Activated T-helper 1 cell treated with anti-CD3 and anti-CD28 coated beads, Interleukin-12 subunit alpha, Interleukin-12 subunit beta, Interleukin-2, Interleukin-4 antibody, amounts not matched to agents 30 ng/mL and 10 ng/mL and 1 ng/mL, durations not matched to agents 14 hours and 24 hours and 36 hours (primary cell): ENCODE measurements at regions not wholly inside any gene's neighbourhood (a gene's known extent, or its start where the extent isn't known, plus 50 kb on each side); places are given as distances from the start of the nearest gene placed in this dataset.
"Not testable (repeated sequence)": the region's sequence is repeated elsewhere in the genome, so short reads cannot be mapped to it uniquely, and the experiment has no call there.

Source experiments
- DNase-seq: peaks from one replicate; pipeline ENCODE4 v3.0.0; 2021; ENCODE audit warnings: low spot score
- H3K27ac Mint-ChIP-seq: one replicate; pipeline ENCODE4 v1.8.0; 2021; ENCODE audit warnings: mild to moderate bottlenecking, mixed read lengths
- H3K27me3 Mint-ChIP-seq: one replicate; pipeline ENCODE4 v1.8.0; 2022; ENCODE audit warnings: mild to moderate bottlenecking, moderate library complexity, mixed read lengths; ENCODE audit not compliant: insufficient read depth
- H3K36me3 Mint-ChIP-seq: one replicate; pipeline ENCODE4 v1.8.0; 2021; ENCODE audit warnings: low read depth, mixed read lengths
- H3K4me1 Mint-ChIP-seq: one replicate; pipeline ENCODE4 v1.8.0; 2021; ENCODE audit warnings: low read depth, mixed read lengths
- H3K4me3 Mint-ChIP-seq: one replicate; pipeline ENCODE4 v1.8.0; 2021; ENCODE audit warnings: mild to moderate bottlenecking, moderate library complexity, mixed read lengths
- H3K9me3 Mint-ChIP-seq: one replicate; pipeline ENCODE4 v1.8.0; 2021; ENCODE audit warnings: mixed read lengths
- intact Hi-C: fragments of 100-400 bp; cut with micrococcal nuclease; formaldehyde crosslinking; loops from one replicate; pipeline ENCODE4 v1.15.1; 2024

DNA sequence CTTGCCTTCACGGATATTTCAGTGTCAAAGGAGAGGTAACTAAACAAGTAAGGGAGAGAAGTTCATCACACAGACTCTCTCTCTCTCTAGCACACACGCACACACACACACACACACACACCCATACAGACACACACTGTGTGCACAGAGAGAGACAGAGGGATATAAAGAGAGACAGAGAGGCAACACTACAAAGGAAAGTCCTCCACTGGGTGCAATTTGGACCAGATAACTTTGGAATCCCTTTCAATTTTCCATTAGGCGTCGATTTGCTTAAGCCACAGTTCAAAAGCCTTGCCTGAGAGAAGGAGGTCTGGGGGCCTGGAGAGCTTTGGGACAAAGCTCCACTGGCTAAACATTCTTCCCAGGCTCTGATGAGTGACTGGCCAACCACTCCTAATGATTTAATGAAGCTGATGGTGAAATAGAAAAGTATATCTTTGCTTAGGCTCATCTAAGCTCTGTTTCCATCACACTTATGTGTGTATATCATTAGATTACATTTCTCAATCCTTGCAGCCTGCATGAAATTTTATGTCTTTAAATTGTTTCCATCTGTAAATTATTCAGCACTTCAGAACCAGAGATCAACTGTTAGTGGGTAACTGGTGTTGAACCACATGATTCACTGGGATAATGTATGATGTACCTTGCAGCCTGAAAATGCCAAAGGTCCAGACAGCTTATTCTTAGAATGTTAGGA is 180.8 kb downstream of the MAGEB17 start:
- H3K36me3 Mint-ChIP-seq, result no peaks in the 10 kb centered on the region
- H3K27ac Mint-ChIP-seq, result no peak overlapping the region
- no peak for DNase-seq
- intact Hi-C loops, result no loop called here
- peaks cover 6% of the 10 kb centered on the region for H3K27me3 Mint-ChIP-seq
- H3K4me1 Mint-ChIP-seq, result no peaks in the 10 kb centered on the region
- no peak overlapping the region for H3K4me3 Mint-ChIP-seq
- no peaks in the 10 kb centered on the region for H3K9me3 Mint-ChIP-seq

DNA sequence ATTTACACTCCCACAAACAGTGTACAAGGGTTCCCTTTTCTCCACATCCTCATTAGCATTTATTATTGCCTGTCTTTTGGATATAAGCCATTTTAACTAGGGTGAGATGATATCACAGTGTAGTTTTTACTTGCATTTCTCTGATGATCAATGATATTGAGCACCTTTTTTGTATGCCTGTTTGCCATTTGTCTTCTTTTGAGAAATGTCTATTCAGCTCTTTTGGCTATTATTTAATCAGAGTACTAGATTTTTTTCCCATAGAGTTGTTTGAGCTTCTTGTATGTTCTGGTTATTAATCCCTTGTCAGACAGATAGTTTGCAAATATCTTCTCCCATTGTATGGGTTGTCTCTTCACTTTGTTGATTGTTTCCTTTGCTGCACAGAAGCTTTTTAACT is 190.6 kb downstream of the MAGEB17 start:
- H3K4me3 Mint-ChIP-seq, result no peak overlapping the region
- no peaks in the 10 kb centered on the region for H3K36me3 Mint-ChIP-seq
- intact Hi-C loops, result no loop called here
- no peaks in the 10 kb centered on the region for H3K4me1 Mint-ChIP-seq
- no peaks in the 10 kb centered on the region for H3K27me3 Mint-ChIP-seq
- no peaks in the 10 kb centered on the region for H3K9me3 Mint-ChIP-seq
- no peak for DNase-seq
- H3K27ac Mint-ChIP-seq, result no peak overlapping the region

DNA sequence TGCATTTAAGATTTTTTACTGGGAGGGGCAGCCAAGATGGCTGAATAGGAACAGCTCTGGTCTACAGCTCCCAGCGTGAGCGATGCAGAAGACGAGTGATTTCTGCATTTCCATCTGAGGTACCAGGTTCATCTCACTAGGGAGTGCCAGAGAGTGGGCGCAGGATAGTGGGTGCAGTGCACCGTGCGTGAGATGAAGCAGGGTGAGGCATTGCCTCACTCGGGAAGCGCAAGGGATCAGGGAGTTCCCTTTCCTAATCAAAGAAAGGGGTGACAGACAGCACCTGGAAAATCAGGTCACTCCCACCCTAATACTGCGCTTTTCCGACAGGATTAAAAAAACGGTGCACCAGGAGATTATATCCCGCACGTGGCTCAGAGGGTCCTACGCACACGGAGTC is 192.8 kb downstream of the MAGEB17 start:
- H3K27ac Mint-ChIP-seq, H3K4me1 Mint-ChIP-seq, H3K27me3 Mint-ChIP-seq, intact Hi-C loops, H3K36me3 Mint-ChIP-seq, H3K4me3 Mint-ChIP-seq, DNase-seq, H3K9me3 Mint-ChIP-seq: not testable (repeated sequence)

DNA sequence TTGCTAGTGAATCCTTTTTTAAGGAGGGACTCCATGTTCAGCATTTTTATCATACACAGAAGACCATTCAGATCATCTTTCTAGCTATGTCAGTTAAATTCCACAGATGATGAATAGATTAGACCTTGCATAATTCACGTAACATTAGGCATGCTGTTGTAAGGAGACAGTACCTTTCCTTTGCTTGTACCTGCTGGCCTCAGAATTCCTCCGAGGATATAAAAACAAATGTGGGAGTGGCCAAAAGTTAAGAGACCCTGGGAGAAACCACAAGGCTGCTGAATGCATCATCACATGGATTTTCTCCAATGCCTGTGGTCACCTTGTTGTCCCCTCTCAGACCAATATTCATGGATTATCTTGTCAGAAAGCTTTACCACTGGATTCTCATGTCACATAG is 201.4 kb downstream of the MAGEB17 start:
- no peak overlapping the region for H3K4me3 Mint-ChIP-seq
- H3K4me1 Mint-ChIP-seq, result no peaks in the 10 kb centered on the region
- DNase-seq, result no peak
- intact Hi-C loops, result no loop called here
- no peaks in the 10 kb centered on the region for H3K9me3 Mint-ChIP-seq
- H3K27ac Mint-ChIP-seq, result no peak overlapping the region
- H3K36me3 Mint-ChIP-seq, result no peaks in the 10 kb centered on the region
- no peaks in the 10 kb centered on the region for H3K27me3 Mint-ChIP-seq

DNA sequence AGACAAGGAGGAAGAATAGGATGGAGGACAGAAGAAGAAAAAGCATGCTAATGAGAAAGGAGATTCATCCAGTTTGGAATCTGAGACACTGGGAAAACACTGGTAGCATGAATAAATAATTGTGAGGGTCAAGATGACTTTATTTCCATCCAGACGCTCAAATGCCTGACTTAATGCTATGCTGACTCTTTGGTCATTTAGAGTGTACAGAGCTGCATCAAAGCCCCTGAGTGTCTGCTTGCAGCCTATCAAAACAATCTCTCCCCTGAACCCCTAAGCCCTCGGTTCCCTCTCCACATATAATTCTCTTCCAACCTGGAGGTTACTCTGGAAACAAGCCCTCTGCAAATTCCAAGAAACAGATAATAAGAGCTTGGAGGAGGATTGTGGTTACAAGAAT is 208.8 kb downstream of the MAGEB17 start:
- H3K27ac Mint-ChIP-seq, result no peak overlapping the region
- no peaks in the 10 kb centered on the region for H3K36me3 Mint-ChIP-seq
- DNase-seq, result no peak
- H3K4me3 Mint-ChIP-seq, result no peak overlapping the region
- intact Hi-C loops, result no loop called here
- H3K27me3 Mint-ChIP-seq, result no peaks in the 10 kb centered on the region
- no peaks in the 10 kb centered on the region for H3K4me1 Mint-ChIP-seq
- H3K9me3 Mint-ChIP-seq, result no peaks in the 10 kb centered on the region

DNA sequence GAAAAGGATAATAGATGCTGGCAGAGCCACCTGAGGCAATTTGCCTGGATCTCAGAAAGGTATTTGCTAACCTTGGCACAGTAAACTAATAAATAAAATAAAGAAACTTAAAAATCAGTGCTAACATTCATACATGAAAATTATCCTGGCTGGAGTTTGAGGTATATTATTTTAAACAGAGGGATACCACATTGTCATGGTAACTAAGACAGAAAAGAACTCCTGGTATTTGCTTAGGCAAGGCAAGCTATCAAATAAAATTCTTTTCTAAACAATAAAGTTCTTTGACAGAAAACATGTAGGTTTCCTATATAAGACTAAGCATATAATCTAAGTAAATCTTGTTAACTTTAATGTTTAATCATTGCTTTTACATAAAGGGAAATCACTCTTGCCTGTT is 218.8 kb downstream of the MAGEB17 start:
- no peaks in the 10 kb centered on the region for H3K4me1 Mint-ChIP-seq
- H3K27me3 Mint-ChIP-seq, result peaks cover 2% of the 10 kb centered on the region
- H3K4me3 Mint-ChIP-seq, result no peak overlapping the region
- no peak for DNase-seq
- H3K36me3 Mint-ChIP-seq, result no peaks in the 10 kb centered on the region
- intact Hi-C loops, result no loop called here
- no peaks in the 10 kb centered on the region for H3K9me3 Mint-ChIP-seq
- no peak overlapping the region for H3K27ac Mint-ChIP-seq

DNA sequence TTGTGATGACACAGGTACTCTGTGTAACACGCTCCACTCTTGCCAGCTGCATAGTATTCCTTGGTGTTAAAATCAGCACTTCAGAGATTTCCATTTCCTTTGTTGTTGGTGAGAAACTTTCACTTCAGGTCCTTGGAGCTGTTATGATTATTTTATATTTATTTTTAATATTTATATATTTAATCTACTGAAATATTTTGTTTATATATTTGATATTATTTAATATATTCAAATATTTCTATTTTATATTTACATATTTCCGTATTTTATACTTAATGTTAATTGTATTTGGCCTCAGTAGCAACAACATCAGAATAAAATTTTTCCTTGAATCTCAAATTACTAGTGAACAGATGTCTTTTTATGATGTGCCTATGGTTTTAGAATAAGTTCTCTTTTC is 225.3 kb downstream of the MAGEB17 start:
- Mint-ChIP-seq H3K36me3 (no peaks in the 10 kb centered on the region), H3K27ac (no peak overlapping the region), H3K4me1 (no peaks in the 10 kb centered on the region), H3K27me3 (peaks cover 5% of the 10 kb centered on the region), H3K9me3 (no peaks in the 10 kb centered on the region), H3K4me3 (no peak overlapping the region)
- DNase-seq, result no peak
- intact Hi-C loops, result no loop called here

DNA sequence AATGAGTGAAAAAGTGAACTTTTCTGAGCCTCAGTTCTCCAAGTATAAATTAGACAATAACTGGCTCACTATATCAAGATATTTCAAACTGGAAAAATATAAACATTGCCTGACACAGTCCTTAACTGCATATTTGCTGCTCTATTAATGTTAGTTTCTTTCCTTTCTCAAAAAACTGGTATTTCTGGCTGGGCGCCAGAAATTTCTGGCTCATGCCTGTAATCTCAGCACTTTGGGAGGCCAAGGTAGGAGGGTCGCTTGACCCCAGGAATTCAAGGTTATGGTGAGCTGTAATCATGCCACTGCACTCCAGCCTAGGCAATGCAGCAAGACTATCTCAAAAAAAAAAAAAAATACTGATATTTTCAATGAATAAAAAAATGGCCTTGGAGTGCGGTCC is 227.0 kb downstream of the MAGEB17 start:
- no peaks in the 10 kb centered on the region for H3K4me1 Mint-ChIP-seq
- intact Hi-C loops, result no loop called here
- H3K9me3 Mint-ChIP-seq, result no peaks in the 10 kb centered on the region
- no peak for DNase-seq
- H3K27ac Mint-ChIP-seq, result no peak overlapping the region
- no peaks in the 10 kb centered on the region for H3K36me3 Mint-ChIP-seq
- peaks cover 4% of the 10 kb centered on the region for H3K27me3 Mint-ChIP-seq
- no peak overlapping the region for H3K4me3 Mint-ChIP-seq

DNA sequence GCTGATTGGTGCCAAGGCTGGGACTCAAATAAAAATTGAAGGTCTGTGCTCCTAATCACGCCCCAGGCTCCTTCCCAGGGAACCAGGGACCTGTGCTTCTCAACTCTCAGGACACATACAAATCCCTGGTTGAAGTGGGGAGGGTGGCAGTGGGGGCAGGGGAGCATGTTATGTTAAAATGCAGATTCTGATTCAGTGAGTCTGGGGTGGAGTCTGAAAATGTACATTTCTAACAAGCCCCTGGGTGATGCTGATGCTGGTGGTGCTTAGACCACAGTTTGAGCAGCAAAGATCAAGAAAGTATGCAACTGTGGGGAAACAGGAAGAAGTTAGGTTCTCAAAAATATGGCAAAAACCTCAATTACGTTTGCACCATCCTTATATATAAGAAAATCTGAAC is 236.5 kb downstream of the MAGEB17 start:
- H3K9me3 Mint-ChIP-seq, result no peaks in the 10 kb centered on the region
- no peak for DNase-seq
- no peak overlapping the region for H3K4me3 Mint-ChIP-seq
- H3K27ac Mint-ChIP-seq, result no peak overlapping the region
- no peaks in the 10 kb centered on the region for H3K36me3 Mint-ChIP-seq
- H3K27me3 Mint-ChIP-seq, result no peaks in the 10 kb centered on the region
- H3K4me1 Mint-ChIP-seq, result no peaks in the 10 kb centered on the region
- intact Hi-C loops, result no loop called here

DNA sequence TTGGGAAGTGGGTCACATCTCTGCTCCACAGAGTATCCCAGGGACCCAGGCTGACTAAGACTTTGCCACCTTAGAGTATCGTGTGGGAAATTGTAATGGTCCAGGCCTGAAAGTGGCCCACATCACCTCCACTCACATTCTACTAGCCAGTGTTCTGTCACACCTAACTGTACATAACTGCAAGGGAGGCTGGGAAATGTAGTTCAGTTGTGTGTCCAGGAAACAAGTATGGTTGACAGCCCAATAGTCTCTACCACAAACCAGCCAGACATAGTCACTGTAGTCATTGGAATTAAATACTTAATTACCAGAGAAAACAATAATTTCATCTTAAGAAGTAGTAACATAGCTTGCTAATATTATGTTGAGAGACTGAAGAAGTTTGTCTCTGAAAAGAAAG is 233.4 kb upstream of the S100G start:
- Mint-ChIP-seq H3K36me3 (no peaks in the 10 kb centered on the region), H3K4me3 (no peak overlapping the region), H3K27me3 (peaks cover 2% of the 10 kb centered on the region), H3K9me3 (no peaks in the 10 kb centered on the region), H3K27ac (no peak overlapping the region), H3K4me1 (no peaks in the 10 kb centered on the region)
- intact Hi-C loops, result no loop called here
- no peak for DNase-seq

DNA sequence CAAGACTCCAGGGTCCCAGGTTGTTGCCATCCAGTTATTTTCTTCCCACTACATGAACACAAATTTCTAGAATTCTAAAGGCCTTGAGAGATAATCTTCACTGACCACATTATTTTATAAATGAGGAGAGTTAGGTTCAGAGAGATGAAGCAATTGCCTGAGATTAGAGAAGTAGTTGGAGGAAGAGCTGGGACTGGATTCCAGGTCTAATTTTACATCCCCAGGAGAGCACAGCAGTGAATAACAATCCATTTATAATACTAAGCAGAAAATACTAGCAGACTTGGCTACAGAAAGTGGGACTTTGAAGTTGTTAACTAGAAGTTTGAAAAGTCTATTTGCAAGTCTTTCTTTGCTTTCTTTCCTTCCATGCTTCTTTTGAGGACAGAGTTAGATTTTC is 231.3 kb upstream of the S100G start:
- intact Hi-C loops, result no loop called here
- no peak for DNase-seq
- H3K27ac Mint-ChIP-seq, result no peak overlapping the region
- no peaks in the 10 kb centered on the region for H3K4me1 Mint-ChIP-seq
- H3K27me3 Mint-ChIP-seq, result no peaks in the 10 kb centered on the region
- no peaks in the 10 kb centered on the region for H3K36me3 Mint-ChIP-seq
- no peak overlapping the region for H3K4me3 Mint-ChIP-seq
- no peaks in the 10 kb centered on the region for H3K9me3 Mint-ChIP-seq

DNA sequence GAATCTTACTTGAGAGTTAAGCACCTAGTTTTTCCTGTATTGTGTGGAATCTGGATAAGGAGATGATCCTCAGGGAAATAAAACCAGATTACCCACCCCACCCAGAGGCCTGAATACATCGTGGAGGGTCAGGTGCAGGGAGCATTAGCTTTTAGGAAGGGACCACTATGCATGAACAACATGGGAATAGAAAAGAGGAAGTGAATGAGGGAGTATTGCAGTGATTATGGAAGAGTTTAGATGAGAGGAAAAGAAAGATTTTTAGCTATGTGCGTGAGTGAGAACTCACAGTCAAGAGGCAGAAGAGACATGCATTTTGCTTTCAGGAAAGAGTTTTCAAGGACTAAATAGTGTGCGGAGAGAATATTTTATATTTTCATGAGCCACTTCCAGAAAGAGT is 222.3 kb upstream of the S100G start:
- Mint-ChIP-seq H3K9me3 (no peaks in the 10 kb centered on the region), H3K27me3 (peaks cover 2% of the 10 kb centered on the region), H3K4me3 (no peak overlapping the region), H3K27ac (no peak overlapping the region), H3K36me3 (no peaks in the 10 kb centered on the region), H3K4me1 (peaks cover 2% of the 10 kb centered on the region)
- intact Hi-C loops, result no loop called here
- DNase-seq, result no peak

DNA sequence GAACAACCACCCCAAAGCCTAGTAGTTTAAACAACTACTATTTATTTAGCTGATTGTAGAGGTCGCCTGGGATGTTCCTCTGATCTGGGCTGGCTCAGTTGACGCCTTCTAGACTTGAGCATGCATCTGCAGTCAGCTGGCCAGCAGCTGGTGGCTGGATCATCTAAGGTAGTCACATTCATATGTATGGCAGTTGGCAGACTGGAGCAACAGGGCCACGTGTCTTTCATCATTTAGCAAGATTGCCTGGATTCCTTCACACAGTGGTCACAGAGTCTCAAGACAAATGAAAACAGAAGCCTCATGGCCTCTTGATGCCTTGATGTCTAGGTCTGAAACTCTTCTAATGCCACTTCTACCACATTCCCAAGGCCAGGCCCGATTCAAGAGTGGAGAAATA is 220.6 kb upstream of the S100G start:
- intact Hi-C loops, result no loop called here
- no peak for DNase-seq
- H3K36me3 Mint-ChIP-seq, result no peaks in the 10 kb centered on the region
- no peak overlapping the region for H3K27ac Mint-ChIP-seq
- no peak overlapping the region for H3K4me3 Mint-ChIP-seq
- peaks cover 12% of the 10 kb centered on the region for H3K4me1 Mint-ChIP-seq
- H3K9me3 Mint-ChIP-seq, result no peaks in the 10 kb centered on the region
- H3K27me3 Mint-ChIP-seq, result peaks cover under 1% of the 10 kb centered on the region

DNA sequence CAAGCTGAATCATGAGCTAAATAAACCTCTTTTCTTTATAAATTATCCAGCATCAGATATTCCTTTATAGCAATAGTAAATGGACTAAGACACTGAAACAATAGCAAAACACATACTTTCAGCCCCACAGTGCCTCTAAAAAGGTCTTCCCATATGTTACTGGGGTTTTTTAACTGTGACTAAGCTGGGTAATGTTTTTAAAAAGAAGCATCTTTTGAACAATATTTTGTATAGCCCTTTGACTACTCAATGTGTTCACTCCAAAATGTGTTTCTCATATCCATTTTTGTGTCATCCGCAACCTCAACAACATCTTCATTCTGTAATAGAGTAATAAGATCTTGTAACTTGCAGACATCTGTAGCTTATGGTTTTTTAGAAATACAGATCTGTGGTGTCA is 218.7 kb upstream of the S100G start:
- DNase-seq, result no peak
- Mint-ChIP-seq H3K27me3 (no peaks in the 10 kb centered on the region), H3K4me1 (peaks cover 12% of the 10 kb centered on the region), H3K36me3 (no peaks in the 10 kb centered on the region), H3K4me3 (no peak overlapping the region), H3K27ac (no peak overlapping the region), H3K9me3 (no peaks in the 10 kb centered on the region)
- intact Hi-C loops, result no loop called here
